ENCODE measurements at regions not wholly inside any gene's neighbourhood (a gene's known extent, or its start where the extent isn't known, plus 50 kb on each side); places are given as distances from the start of the nearest gene placed in this dataset.
"Not testable (repeated sequence)": the region's sequence is repeated elsewhere in the genome, so short reads cannot be mapped to it uniquely, and the experiment has no call there.

DNA sequence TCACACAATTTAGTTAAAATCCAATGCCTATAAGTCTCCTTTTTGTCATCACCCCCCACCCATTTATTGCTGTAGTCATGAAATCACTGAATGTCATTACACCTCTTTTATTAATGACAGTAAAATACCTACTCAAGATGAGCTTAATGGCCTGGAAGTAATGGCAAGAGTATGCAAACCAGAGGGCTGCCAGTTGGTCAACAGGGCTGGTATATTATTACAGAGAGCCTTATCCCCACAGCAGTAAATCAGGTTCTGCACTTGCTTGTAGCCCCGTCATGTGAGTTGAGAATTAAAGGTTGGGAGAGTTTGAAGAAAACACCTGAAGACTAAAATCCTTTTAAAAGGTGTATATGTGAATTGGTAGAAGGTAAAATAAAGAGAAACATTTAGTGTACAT lies 372.4 kb downstream of the MAT2B start:
- DNase-seq (ENCODE audit: low read depth, low spot score) = no peak

GRCh38 chr5:163878490-163878889 lies 373.1 kb downstream of the MAT2B start:
- DNase-seq (ENCODE audit: low read depth, low spot score) = no peak

DNA sequence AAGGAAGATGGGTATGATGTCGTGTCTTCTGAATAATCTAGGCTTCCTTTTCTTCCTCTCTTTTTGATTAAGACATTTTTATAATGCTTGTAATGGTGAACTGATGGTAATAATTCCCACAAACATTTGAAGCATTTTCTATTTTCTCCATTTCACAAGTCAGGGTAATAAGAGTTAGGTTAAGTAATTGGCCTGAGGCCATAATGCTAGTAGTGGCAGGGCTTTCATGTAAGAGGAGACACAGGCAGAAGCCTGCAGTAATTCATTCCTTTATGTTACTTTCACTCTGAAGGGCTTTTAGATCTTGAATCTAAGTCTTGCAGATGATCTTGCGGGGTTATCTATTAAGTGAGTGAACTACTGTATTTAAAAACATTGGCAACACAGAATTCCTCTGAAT lies 374.9 kb downstream of the MAT2B start:
- no peak for DNase-seq (ENCODE audit: low read depth, low spot score)

DNA sequence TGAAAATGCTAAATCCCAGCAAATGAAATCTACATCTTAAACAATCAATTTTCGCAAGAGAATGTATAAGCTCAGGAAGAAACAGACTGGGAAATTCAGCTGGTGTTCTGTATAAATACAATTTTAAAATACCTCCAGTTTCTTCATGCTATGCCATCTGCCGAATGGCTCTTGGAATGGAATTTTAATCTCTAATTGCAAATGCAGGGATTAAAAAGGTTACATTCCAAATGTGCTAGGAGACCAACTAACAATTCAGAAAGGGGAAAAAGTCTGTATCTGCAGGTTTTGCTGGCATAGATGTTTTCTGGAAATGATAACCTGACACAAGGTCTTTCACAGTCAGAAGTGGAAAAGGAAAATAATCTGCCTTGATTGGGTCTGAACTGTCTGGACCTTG lies 379.7 kb downstream of the MAT2B start:
- DNase-seq (ENCODE audit: low read depth, low spot score) = no peak

- no peak for DNase-seq (ENCODE audit: low read depth, low spot score)
Observed at GRCh38 chr5:163887854-163888253, 382.4 kb downstream of the MAT2B start.

DNA sequence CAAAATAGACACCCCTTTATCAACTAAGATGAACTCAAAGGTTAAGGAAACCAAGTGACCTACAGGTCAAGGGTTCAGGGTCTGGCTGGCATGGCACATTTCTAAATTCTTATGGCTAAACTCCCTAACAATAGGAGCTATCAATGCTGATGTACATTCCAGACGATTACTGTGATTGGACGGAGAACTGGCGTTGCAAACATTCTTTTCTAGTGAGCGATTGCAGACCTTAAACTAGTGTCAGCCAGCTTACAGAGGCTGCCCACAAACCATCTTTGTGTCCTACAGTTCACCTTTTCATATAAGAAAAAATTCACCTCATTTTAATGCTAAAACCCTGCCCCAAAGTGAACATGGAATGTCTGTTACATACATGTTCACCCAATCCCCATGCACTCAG lies 382.9 kb downstream of the MAT2B start:
- DNase-seq (ENCODE audit: low read depth, low spot score) = no peak

GRCh38 chr5:163889369-163889768 lies 383.9 kb downstream of the MAT2B start:
- DNase-seq (ENCODE audit: low read depth, low spot score) = no peak

- DNase-seq (ENCODE audit: low read depth, low spot score) = no peak
Observed at GRCh38 chr5:163890261-163890660, 384.8 kb downstream of the MAT2B start.

DNA sequence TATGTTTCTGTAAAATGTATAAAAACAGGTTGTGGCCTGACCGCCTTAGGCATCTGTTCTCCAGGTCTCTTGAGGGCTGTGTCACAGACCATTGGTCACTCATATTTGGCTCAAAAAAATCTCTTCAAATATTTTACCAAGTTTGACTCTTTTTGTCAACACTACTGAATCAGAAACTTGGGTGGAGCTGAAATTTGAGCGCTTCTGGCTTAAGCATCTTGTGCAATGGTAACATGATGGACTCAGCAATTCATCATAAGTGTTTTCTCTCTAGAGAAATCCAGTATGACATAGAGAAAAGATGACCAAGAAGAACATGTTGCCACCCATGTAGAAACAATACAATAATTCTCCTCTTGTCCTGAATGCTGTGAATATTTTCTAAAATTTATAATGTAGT lies 387.9 kb downstream of the MAT2B start:
- no peak for DNase-seq (ENCODE audit: low read depth, low spot score)

DNA sequence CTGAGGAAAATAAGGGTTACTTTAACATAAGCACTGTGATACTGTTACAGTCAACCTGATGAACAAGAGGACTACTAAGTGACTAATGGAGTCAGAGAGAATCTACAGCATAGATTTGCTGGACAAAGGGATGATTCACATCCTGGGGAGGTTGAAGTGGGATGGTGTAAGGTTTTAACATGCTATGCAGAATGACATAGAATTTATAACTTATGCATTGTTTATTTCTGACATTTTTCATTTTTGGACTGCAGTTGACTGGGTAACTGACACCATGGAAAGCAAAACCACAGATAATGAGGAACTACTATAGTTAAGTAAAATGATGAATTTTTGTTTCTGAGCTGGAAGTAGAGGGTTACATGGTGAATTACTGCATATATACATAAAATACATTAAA lies 389.2 kb downstream of the MAT2B start:
- DNase-seq (ENCODE audit: low read depth, low spot score) = peak; percentile 67

GRCh38 chr5:163898873-163899272 lies 393.5 kb downstream of the MAT2B start:
- no peak for DNase-seq (ENCODE audit: low read depth, low spot score)

GRCh38 chr5:163907783-163908182 lies 402.4 kb downstream of the MAT2B start:
- DNase-seq (ENCODE audit: low read depth, low spot score) = not testable (repeated sequence)

- DNase-seq (ENCODE audit: low read depth, low spot score) = no peak
Observed at GRCh38 chr5:163908253-163908652, 402.8 kb downstream of the MAT2B start.

GRCh38 chr5:163910226-163910625 lies 404.8 kb downstream of the MAT2B start:
- DNase-seq (ENCODE audit: low read depth, low spot score) = no peak

DNA sequence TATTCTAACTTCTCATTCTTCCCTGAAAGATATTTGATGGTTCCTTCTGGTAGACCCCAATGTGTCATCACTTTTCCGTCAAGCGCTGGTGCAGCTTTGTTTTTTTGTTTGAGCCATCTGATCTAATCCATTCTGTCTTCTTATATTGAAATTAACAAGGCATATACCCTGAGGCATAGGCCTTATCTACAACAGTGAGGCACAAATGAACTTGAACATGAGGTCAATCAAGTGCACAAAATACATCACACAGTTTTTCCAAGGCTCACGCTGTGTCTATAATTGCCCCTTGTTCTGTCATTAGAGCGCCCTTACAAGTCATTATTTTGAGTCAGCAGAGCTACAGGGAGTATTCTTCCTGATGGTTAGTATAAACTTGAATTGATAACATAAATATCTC lies 406.6 kb downstream of the MAT2B start:
- DNase-seq (ENCODE audit: low read depth, low spot score) = no peak

DNA sequence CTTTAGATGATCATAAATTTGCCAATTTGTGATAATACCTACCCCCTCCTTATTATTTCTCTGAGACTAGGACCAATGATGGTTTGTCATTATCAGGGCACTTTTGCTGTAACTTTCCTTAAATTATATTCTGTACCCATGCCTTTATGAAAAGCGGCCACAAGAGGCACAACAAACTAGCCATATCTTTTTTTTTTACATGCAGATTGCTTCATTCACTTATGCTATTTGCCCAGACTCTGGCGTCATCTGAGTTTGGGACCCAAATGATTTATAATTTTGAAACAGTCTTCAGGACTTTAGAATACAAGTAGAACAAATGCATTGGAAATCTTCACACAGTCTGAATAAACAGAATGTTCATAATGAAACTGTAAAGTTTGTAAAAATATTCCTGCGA lies 408.1 kb downstream of the MAT2B start:
- no peak for DNase-seq (ENCODE audit: low read depth, low spot score)

DNA sequence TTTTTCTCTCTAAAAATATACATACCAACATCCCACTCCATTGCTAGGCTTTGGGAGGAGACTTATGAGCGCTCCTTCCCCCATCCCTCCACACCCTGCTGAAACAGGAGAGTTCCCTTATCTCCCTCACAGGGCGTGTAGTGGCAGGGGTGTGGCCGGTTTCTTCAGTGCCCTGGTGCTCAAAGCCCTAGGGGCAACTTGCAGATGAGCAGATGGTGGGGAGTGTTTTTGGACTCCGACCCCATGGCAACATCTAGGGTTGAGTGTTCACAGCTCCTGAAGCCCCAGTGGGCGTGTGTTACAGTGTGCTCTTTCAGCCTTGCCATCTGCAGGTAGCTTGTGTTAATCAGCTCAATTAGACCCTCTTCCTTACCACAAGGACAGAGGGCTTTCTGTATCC lies 409.5 kb downstream of the MAT2B start:
- DNase-seq (ENCODE audit: low read depth, low spot score) = no peak

DNA sequence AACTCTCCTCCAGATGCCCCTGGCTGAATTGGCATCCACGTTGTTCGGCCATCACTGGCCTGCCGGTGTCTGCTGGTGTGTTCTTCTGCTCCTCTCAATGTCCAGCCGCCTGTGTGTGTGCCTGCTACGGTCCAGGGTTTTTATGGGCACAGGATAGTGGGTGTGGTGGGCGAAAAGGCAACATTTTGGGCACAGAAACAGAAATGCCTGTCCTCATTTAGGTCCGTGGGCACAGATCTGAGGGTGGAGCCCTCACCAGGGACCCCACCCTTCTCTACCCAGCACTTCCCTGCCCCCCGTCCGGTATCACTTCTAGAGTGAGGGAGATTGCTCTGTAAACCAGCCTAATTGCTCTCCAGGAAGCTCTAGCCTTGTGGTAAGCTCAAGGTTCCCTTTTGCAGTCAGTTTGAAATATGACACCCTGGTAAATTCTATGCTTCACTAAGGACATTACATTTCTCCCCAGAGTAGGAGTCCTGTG lies 410.1 kb downstream of the MAT2B start:
- no peak for DNase-seq (ENCODE audit: low read depth, low spot score)

- DNase-seq (ENCODE audit: low read depth, low spot score) = no peak
Observed at GRCh38 chr5:163916376-163916775, 411.0 kb downstream of the MAT2B start.

GRCh38 chr5:163916861-163917260 lies 411.4 kb downstream of the MAT2B start:
- DNase-seq (ENCODE audit: low read depth, low spot score) = no peak

- no peak for DNase-seq (ENCODE audit: low read depth, low spot score)
Observed at GRCh38 chr5:163917747-163918146, 412.3 kb downstream of the MAT2B start.

- not testable (repeated sequence) for DNase-seq (ENCODE audit: low read depth, low spot score)
Observed at GRCh38 chr5:163934990-163935389, 429.6 kb downstream of the MAT2B start.

GRCh38 chr5:163938595-163938994 lies 433.2 kb downstream of the MAT2B start:
- no peak for DNase-seq (ENCODE audit: low read depth, low spot score)

DNA sequence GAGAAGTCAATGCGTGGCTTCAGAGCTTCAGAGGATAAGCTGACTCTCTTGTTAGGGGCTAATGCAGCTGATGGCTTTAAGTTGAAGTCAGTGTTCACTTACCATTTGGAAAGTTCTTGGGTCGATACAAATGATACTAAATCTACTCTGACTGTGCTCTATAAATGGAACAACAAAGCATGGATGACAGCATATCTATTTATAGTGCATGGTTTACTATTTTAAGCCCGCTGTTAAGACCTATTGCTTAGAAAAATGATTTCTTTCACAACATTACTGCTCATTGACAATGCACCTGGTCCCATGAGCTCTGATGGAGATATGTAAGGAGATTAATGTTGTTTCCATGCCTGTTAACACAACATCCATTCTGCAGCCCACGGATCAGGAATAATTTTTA lies 435.7 kb downstream of the MAT2B start:
- no peak for DNase-seq (ENCODE audit: low read depth, low spot score)

All from pulmonary artery endothelial cell (primary cell).